Kidney (tissue), 13 donors: ENCODE measurements at regions not wholly inside any gene's neighbourhood (a gene's known extent, or its start where the extent isn't known, plus 50 kb on each side); places are given as distances from the start of the nearest gene placed in this dataset.
A peak's percentile ranks its signal among the peaks of the same experiment; 100 is the strongest.

Experiments
- DNase-seq, 5 donors: peaks; one replicate each; pipeline ENCODE4 v3.0.0-alpha.2; 2013 to 2020
- FAIRE-seq: peaks from 2 replicates; lab custom pipeline; 2012; peaks lifted over from hg19 to GRCh38; lab: Jason Lieb, UNC
- H3K27ac ChIP-seq, 2 donors: one replicate each; pipeline ENCODE4 v1.7.0; 2013; ENCODE audit warnings: low read depth in 2 of 2, low read length in 2 of 2, inconsistent platforms in 1 of 2
- H3K27me3 ChIP-seq: one replicate; pipeline ENCODE4 v1.7.1; 2013; ENCODE audit warnings: low read length, inconsistent platforms; ENCODE audit not compliant: control insufficient read depth, insufficient read depth
- H3K36me3 ChIP-seq, 3 donors: one replicate each; pipeline versions ENCODE4 v1.7.0 to v1.7.1; 2013; ENCODE audit warnings: low read length in 3 of 3, control low read depth in 1 of 3, inconsistent platforms in 1 of 3; ENCODE audit not compliant: insufficient read depth in 3 of 3, control insufficient read depth in 2 of 3
- H3K4me1 ChIP-seq, 3 donors: one replicate each; pipeline versions ENCODE4 v1.7.0 to v1.7.1; 2013; ENCODE audit warnings: low read length in 3 of 3, inconsistent platforms in 1 of 3, low read depth in 1 of 3; ENCODE audit not compliant: control insufficient read depth in 2 of 3, insufficient read depth in 2 of 3
- H3K4me3 ChIP-seq, 3 donors: one replicate each; pipeline versions ENCODE4 v1.7.0 to v1.8.1; 2013; ENCODE audit warnings: low read length in 3 of 3, control low read depth in 1 of 3, inconsistent platforms in 1 of 3
- H3K9ac ChIP-seq, 3 donors: one replicate each; pipeline versions ENCODE4 v1.7.0 to v1.7.1; 2013; ENCODE audit warnings: low read length in 3 of 3, control low read depth in 1 of 3, inconsistent platforms in 1 of 3
- H3K9me3 ChIP-seq, 3 donors: one replicate each; pipeline versions ENCODE4 v1.7.0 to v1.7.1; 2013; ENCODE audit warnings: low read length in 3 of 3, control low read depth in 1 of 3, inconsistent platforms in 1 of 3; ENCODE audit not compliant: control insufficient read depth in 2 of 3, insufficient read depth in 1 of 3
- intact Hi-C: fragments of 100-400 bp; cut with DNase I; formaldehyde crosslinking; loops from one replicate; pipeline ENCODE4 v1.11.1; 2022
- TF ChIP-seq, protein P1 (sequence below): IDR thresholded peaks from 3 replicates; pipeline ENCODE4 v1.5.1; 2012; ENCODE audit warnings: mild to moderate bottlenecking, moderate library complexity, borderline replicate concordance; ENCODE audit not compliant: insufficient read depth; ENCODE audit errors: extremely low read depth
- donor health status: control.
- donor health status: control.
- donor health status: control.
- donor health status: control.
- donor health status: control.
- donor health status: DM: yes; HTN: yes; CAD: no.
- donor health status: Normal renal cell carcinoma (clear cell type).

DNA sequence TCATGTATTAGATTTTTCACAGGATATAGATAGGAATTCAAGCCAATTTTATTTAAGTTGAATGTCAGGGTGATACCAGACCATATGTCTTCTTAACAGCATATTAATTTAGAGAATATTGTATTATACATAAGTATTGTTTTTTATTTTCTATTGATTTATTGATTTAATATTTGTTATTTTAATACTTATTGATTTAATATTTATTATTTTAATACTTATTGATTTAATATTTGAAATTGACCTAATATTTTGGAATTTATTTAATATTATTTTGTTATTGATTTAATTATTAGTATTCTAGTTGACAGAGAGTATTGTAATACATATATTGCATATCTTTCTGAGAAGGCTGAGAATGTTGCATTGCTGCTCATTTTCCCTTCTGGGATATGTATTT lies 1411.8 kb upstream of the ACO1 start:
- TF ChIP-seq, protein P1, sequence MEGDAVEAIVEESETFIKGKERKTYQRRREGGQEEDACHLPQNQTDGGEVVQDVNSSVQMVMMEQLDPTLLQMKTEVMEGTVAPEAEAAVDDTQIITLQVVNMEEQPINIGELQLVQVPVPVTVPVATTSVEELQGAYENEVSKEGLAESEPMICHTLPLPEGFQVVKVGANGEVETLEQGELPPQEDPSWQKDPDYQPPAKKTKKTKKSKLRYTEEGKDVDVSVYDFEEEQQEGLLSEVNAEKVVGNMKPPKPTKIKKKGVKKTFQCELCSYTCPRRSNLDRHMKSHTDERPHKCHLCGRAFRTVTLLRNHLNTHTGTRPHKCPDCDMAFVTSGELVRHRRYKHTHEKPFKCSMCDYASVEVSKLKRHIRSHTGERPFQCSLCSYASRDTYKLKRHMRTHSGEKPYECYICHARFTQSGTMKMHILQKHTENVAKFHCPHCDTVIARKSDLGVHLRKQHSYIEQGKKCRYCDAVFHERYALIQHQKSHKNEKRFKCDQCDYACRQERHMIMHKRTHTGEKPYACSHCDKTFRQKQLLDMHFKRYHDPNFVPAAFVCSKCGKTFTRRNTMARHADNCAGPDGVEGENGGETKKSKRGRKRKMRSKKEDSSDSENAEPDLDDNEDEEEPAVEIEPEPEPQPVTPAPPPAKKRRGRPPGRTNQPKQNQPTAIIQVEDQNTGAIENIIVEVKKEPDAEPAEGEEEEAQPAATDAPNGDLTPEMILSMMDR: no peak
- FAIRE-seq (peak; percentile 92), DNase-seq (no peak)
- H3K27me3 ChIP-seq: no peaks in the 10 kb centered on the region
- no peak overlapping the region for H3K4me3 ChIP-seq
- H3K36me3 ChIP-seq: no peaks in the 10 kb centered on the region
- H3K9me3 ChIP-seq: no peaks in the 10 kb centered on the region
- intact Hi-C loops: no loop called here
- H3K4me1 ChIP-seq: no peaks in the 10 kb centered on the region
- no peak overlapping the region for H3K9ac ChIP-seq
- H3K27ac ChIP-seq: no peak overlapping the region

DNA sequence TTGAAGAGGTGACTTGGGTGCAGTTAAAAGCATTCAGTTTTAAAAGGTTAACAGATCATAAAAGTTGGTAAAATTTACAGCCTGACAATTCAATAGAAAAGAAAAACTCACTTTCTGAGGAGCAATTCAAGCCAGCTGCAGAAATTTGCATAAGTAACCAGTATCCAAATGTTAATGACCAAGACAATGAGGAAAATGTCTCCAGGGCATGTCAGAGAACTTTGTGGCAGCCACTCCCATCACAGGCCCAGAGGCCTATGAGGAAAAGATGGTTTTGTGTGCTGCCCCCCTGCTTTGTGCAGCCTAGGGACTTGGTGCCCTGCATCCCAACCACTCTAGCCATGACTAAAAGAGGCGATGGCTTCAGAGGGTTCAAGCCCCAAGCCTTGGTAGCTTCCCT lies 1406.5 kb upstream of the ACO1 start:
- DNase-seq: no peak
- FAIRE-seq: no peak
- Histone ChIP-seq H3K9ac (no peak overlapping the region), H3K4me3 (no peak overlapping the region), H3K4me1 (no peaks in the 10 kb centered on the region), H3K36me3 (no peaks in the 10 kb centered on the region), H3K27me3 (no peaks in the 10 kb centered on the region), H3K27ac (no peak overlapping the region), H3K9me3 (peaks cover 0 to 6% (median 0%) of the 10 kb centered on the region in 3 donors)
- intact Hi-C loops: no loop called here
- TF ChIP-seq, protein P1: no peak

DNA sequence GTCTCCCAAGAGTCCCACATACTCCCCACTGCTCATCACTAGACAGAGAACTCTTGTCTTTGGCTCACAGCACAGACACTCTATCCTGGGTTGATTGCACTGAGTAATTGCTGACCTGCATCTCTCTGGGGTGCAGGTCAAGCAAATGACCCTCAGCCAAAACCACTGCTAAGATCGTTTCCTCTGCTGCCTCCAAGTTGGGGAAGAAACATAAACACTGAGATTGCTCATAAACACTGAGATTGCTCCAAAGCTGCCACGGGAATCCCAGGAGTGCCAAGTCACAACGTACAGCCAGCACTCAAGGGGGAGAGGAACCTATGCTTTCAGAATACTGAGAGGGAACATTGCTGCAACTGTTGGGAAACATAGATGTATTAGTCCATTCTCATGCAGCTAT lies 1402.1 kb upstream of the ACO1 start:
- H3K27me3 ChIP-seq: no peaks in the 10 kb centered on the region
- no peaks in the 10 kb centered on the region for H3K36me3 ChIP-seq
- intact Hi-C loops: no loop called here

More for the DNA sequence above, 1402.1 kb upstream of the ACO1 start:
- no peak for FAIRE-seq
- Histone ChIP-seq H3K4me3 (no peak overlapping the region), H3K9me3 (peaks cover 0 to 6% (median 0%) of the 10 kb centered on the region in 3 donors), H3K27ac (no peak overlapping the region), H3K4me1 (no peaks in the 10 kb centered on the region), H3K9ac (no peak overlapping the region)
- no peak for DNase-seq
- TF ChIP-seq, protein P1: no peak
